Nephron progenitor cell (in vitro differentiated cells): ENCODE measurements at regions not wholly inside any gene's neighbourhood (a gene's known extent, or its start where the extent isn't known, plus 50 kb on each side); places are given as distances from the start of the nearest gene placed in this dataset.

Experiments used
- DNase-seq: peaks from one replicate; pipeline ENCODE4 v3.0.0; 2021
- H3K27ac Mint-ChIP-seq: 2 replicates; pipeline ENCODE4 v1.8.0; 2021; ENCODE audit warnings: mild to moderate bottlenecking, moderate library complexity, mixed read lengths
- H3K27me3 Mint-ChIP-seq: 2 replicates; pipeline ENCODE4 v1.8.0; 2021; ENCODE audit warnings: mild to moderate bottlenecking, low read depth, mixed read lengths; ENCODE audit not compliant: poor library complexity
- H3K36me3 Mint-ChIP-seq: 2 replicates; pipeline ENCODE4 v1.8.0; 2021; ENCODE audit warnings: low read depth, mixed read lengths
- H3K4me1 Mint-ChIP-seq: 2 replicates; pipeline ENCODE4 v1.8.0; 2021; ENCODE audit warnings: mixed read lengths
- H3K4me3 Mint-ChIP-seq: 2 replicates; pipeline ENCODE4 v1.8.0; 2021; ENCODE audit warnings: mild to moderate bottlenecking, moderate library complexity, mixed read lengths
- H3K9me3 Mint-ChIP-seq: 2 replicates; pipeline ENCODE4 v1.8.0; 2021; ENCODE audit warnings: mild to moderate bottlenecking, moderate library complexity, mixed read lengths
- TF ChIP-seq, protein P1 (sequence below): fragments of 200-600 bp; sonication (generic); IDR thresholded peaks from 2 replicates; pipeline ENCODE4 v1.5.0; 2021; ENCODE audit warnings: antibody characterized with exemption

DNA sequence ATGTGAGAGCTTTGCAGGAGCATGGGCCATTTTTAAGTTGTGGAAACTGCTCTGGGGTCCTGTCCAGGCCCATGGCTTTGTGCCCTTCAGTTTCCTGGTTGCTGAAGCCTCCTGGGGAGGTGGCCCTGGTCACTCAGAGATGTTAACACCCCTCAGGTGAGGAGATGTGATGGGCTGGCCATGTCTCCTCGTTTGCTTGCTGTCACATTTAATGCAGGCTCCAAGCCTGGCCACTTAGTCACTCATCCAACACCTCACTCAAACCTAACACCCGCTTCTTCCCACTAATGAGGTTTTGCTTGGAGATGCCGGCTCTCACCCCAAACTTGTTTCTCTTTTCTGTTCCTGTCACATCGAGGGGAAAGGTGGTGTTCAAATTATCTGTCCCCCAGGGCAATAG, 192.7 kb downstream of the PTPRU start:
- Mint-ChIP-seq H3K27ac (no peak overlapping the region), H3K4me3 (no peak overlapping the region), H3K9me3 (peaks cover 27% of the 10 kb centered on the region), H3K27me3 (peaks cover 19% of the 10 kb centered on the region), H3K4me1 (peaks cover 5% of the 10 kb centered on the region), H3K36me3 (peaks cover 10% of the 10 kb centered on the region)
- TF ChIP-seq, protein P1, sequence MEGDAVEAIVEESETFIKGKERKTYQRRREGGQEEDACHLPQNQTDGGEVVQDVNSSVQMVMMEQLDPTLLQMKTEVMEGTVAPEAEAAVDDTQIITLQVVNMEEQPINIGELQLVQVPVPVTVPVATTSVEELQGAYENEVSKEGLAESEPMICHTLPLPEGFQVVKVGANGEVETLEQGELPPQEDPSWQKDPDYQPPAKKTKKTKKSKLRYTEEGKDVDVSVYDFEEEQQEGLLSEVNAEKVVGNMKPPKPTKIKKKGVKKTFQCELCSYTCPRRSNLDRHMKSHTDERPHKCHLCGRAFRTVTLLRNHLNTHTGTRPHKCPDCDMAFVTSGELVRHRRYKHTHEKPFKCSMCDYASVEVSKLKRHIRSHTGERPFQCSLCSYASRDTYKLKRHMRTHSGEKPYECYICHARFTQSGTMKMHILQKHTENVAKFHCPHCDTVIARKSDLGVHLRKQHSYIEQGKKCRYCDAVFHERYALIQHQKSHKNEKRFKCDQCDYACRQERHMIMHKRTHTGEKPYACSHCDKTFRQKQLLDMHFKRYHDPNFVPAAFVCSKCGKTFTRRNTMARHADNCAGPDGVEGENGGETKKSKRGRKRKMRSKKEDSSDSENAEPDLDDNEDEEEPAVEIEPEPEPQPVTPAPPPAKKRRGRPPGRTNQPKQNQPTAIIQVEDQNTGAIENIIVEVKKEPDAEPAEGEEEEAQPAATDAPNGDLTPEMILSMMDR, result no peak
- DNase-seq, result no peak

DNA sequence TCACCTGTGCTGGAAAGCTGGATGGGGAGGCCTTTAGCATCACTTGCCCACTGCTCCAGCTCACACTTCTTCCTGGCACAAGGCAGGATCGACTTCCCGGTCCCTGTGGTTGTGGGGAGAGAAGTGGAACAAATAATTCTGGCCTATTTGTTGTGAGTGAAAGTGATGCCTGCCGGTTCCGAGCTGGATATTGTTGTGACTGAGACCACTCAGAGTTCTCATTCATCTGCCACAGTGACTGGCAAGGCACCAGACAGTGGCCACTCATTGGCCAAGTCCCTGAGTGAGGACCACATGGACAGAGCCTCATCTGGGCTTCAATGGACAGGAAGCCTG, 191.9 kb downstream of the PTPRU start:
- peaks cover 27% of the 10 kb centered on the region for H3K9me3 Mint-ChIP-seq
- H3K27ac Mint-ChIP-seq, result no peak overlapping the region
- peaks cover 10% of the 10 kb centered on the region for H3K36me3 Mint-ChIP-seq
- no peak for DNase-seq
- peaks cover 19% of the 10 kb centered on the region for H3K27me3 Mint-ChIP-seq
- TF ChIP-seq, protein P1, result no peak
- H3K4me3 Mint-ChIP-seq, result no peak overlapping the region
- peaks cover 5% of the 10 kb centered on the region for H3K4me1 Mint-ChIP-seq

DNA sequence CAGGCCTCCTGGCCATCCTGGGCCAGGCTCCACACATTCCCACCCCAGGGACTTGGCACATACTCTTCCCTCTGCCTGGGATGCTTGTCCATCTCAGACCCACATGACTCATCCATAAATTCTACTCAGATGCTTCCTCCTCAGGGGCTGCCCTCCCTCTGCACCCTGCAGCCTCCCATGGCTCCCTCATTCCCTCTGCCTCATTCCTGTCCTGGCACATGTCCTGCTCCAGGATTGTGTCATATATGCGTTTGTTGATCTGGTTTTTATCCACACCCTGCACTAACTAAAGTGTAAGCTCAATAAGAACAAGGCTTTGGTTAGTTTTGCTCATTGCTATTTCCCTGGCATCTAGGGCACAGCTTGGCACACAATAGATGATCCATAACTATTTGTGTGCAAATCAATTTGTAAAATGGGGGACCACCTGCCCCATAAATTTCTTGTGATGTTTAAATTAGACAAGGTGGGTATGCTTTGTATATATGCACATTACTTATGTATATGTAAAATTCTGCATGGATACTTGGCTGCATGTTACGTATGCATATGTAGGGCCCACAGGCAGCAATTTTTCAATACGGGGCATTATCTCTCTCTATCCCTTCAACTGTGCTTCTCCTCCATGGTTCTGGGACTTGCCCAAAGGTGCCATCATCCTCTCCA, 191.4 kb downstream of the PTPRU start:
- peaks cover 10% of the 10 kb centered on the region for H3K36me3 Mint-ChIP-seq
- no peak overlapping the region for H3K27ac Mint-ChIP-seq
- peaks cover 5% of the 10 kb centered on the region for H3K4me1 Mint-ChIP-seq
- peaks cover 27% of the 10 kb centered on the region for H3K9me3 Mint-ChIP-seq
- TF ChIP-seq, protein P1, result no peak
- peaks cover 19% of the 10 kb centered on the region for H3K27me3 Mint-ChIP-seq
- DNase-seq, result no peak
- no peak overlapping the region for H3K4me3 Mint-ChIP-seq

DNA sequence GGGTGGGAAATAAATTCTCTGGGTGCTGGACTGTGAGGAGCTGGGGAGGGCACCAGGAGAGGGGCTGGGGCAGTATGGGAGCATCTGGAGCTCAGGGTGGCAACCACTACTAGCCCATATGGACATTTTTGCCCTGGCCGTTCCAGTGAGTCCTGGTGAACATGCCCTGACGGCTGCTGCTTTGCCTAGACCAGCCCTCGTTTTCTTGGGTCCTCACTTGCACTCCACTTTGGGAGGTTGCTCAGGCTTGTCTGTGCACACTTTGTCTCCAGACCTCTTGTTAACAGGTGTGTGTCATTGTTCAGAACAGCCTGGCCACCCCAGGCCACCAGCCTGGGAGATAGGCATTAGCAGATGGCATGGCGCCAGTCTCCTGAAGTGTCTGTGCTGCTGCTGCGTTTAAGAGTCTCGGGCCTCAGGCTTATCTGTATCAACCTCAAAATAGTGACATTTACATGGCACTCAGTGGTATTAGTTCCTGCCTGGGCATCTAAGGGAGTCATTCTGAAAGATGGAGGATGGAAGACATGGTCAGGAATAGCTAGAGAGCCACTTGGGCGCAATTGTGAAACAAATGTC, 190.5 kb downstream of the PTPRU start:
- Mint-ChIP-seq H3K27ac (no peak overlapping the region), H3K27me3 (peaks cover 18% of the 10 kb centered on the region)
- DNase-seq, result no peak

DNA sequence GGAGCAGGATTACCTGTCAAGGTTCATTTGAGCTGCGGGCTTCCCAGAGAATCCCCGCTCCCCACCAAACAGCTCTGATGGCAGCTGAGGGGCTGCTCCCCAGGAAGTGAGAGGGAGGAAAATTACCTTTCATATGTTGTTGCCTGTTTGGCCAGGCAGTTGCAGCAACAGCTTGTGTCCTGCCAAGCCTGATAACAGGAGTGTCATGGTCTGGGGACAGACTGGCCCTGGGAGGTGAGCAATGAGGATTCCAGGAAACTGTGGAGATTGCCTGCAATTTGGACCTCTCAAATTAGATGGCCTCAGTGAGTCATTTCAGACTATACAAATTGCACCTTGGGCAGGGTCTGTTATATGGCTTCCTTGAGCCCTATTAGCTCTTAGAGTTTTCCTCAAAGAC, 189.3 kb downstream of the PTPRU start:
- peaks cover 4% of the 10 kb centered on the region for H3K36me3 Mint-ChIP-seq
- no peak overlapping the region for H3K27ac Mint-ChIP-seq
- H3K9me3 Mint-ChIP-seq, result peaks cover 24% of the 10 kb centered on the region
- peaks cover 18% of the 10 kb centered on the region for H3K27me3 Mint-ChIP-seq
- H3K4me3 Mint-ChIP-seq, result no peak overlapping the region
- H3K4me1 Mint-ChIP-seq, result peaks cover 5% of the 10 kb centered on the region
- no peak for DNase-seq
- TF ChIP-seq, protein P1, result no peak

More for the DNA sequence above, 190.5 kb downstream of the PTPRU start:
- peaks cover 5% of the 10 kb centered on the region for H3K36me3 Mint-ChIP-seq
- no peak overlapping the region for H3K4me3 Mint-ChIP-seq
- H3K4me1 Mint-ChIP-seq, result peaks cover 5% of the 10 kb centered on the region
- peaks cover 26% of the 10 kb centered on the region for H3K9me3 Mint-ChIP-seq
- TF ChIP-seq, protein P1, result no peak

DNA sequence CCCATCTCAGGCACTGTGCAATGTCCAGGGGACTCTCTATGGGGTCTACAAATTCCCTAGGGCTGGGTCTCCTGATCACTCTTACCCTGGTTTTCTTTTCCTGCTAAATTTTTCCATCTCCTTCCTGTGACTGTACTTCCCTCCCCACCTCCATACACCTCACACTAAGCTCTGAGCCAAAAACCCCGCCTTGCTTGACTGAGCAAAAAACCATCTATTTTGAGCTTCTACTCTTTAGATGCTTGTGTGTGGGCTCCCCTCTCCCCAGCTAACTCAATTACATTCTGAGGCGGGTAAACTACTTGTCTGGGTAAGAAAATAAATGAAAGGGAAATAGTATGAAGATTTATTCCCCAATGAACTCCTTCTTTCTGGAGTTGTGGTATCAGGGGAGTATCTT, 187.9 kb downstream of the PTPRU start:
- Mint-ChIP-seq H3K9me3 (peaks cover 18% of the 10 kb centered on the region), H3K36me3 (peaks cover 4% of the 10 kb centered on the region)
- TF ChIP-seq, protein P1, result no peak

More for the DNA sequence above, 187.9 kb downstream of the PTPRU start:
- H3K27me3 Mint-ChIP-seq, result peaks cover 11% of the 10 kb centered on the region
- peaks cover 5% of the 10 kb centered on the region for H3K4me1 Mint-ChIP-seq
- no peak overlapping the region for H3K27ac Mint-ChIP-seq
- no peak for DNase-seq
- no peak overlapping the region for H3K4me3 Mint-ChIP-seq
